NOMO-1 (cell line): ENCODE measurements at regions not wholly inside any gene's neighbourhood (a gene's known extent, or its start where the extent isn't known, plus 50 kb on each side); places are given as distances from the start of the nearest gene placed in this dataset.
"Not testable (repeated sequence)": the region's sequence is repeated elsewhere in the genome, so short reads cannot be mapped to it uniquely, and the experiment has no call there.

Experiments used
- DNase-seq, 2 experiments: peaks; one replicate each; lab custom pipeline; 2025; ENCODE audit not compliant: unreplicated experiment in 2 of 2; lab: John Stamatoyannopoulos, UW

DNA sequence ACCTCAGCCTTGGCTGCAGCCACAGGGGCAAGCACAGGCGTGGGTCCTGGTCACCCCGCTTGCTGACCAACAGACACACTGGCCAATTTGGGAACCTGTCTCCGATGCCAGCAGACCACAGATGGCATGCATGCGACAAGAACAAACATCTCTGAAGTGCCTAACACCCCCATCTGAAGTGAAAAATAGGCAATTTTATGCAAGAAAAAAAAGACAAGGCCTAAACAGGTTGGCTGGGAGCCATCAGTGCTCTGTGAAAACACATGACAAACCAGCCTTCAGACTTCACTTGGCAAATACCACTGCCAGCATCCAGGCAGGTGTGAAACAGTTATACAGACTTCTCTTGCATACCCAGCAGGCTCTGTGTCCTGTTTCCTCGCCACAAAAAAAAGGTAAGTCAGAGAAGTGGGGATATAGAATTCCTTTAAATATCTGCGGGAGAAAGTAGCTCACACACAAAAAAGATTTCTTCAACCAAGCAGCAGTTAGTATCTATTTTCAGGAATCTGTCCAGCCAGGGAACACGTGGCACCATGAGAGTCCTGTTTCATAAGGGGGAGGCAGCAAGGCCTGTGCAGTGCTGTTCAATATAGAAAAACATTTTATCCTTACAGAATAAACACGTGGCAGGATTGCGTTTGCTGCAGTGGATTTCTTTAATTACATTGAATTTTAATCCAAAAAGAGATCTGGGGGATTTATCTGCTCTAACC lies 293.4 kb upstream of the MKLN1 start:
- DNase-seq: no peak

GRCh38 chr7:131035088-131035770 lies 292.4 kb upstream of the MKLN1 start:
- DNase-seq: no peak

DNA sequence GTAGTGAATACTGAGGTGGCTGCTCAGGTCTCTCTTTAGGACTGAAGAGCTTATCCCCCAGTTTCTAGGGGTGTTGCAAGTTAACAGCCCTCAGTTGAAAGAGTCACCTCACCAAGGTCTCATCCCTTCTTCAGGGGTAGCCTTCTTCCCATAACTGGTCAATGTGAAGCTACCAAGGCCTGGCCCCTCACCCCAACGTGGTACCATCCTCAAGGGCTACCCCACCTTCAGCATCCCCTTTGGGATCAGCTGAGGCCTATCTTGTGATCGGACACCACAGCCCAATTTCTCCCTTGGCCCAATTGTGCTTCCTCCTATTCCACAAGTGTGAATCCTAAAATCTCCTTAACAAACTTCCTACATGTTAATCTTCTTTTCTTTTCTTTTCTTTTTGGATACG lies 289.5 kb upstream of the MKLN1 start:
- no peak for DNase-seq

- peak in 1 of 2 experiments; percentile 0 for DNase-seq
Observed at GRCh38 chr7:131039355-131039762, 288.3 kb upstream of the MKLN1 start.

- no peak for DNase-seq
Observed at GRCh38 chr7:131039836-131040235, 287.8 kb upstream of the MKLN1 start.

GRCh38 chr7:131040467-131040932 lies 287.2 kb upstream of the MKLN1 start:
- peak in 1 of 2 experiments; percentile 9 for DNase-seq

- not testable (repeated sequence) for DNase-seq
Observed at GRCh38 chr7:131041012-131041695, 286.5 kb upstream of the MKLN1 start.

DNA sequence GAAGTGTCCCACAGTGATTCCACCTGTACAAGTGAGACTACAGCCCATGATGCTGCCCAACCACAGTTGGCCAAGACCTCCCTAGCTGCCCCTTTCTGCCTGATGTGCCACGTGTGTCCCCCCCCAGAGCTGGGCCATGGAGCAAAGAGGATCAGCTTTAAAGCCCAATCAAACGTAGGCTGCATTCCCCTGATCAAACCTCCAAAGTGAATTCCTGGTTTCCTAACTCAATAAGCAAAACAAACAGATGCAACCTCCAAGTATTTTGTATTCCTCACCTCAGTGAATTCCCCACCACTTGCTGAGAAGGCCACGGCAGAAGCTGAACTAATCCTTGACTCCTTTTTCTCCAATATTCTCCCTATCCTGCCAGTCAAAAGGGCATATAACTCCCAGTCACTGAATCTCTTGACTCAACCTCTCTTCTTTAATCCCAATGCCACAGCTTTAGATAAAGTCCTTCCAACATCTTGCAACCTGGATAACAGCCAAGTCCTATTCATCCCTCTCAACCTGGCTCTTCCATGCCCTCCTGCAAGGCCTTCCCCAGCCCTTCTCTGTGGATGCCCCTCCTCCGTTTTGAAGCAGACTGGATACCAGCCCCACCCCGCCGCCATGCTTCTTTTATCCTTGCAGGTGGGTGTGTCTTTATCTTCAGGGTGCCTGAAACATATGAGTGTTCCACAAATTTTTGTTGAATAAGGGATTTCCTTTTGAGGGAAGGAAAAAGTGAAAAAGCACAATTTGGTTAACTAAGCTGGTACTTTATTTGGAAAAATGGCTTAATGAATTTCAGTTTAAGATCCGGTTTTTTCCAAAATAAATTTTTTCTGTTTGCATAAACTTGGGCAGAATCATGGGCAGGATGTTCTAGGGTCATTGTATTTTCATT lies 285.2 kb upstream of the MKLN1 start:
- DNase-seq: no peak

DNA sequence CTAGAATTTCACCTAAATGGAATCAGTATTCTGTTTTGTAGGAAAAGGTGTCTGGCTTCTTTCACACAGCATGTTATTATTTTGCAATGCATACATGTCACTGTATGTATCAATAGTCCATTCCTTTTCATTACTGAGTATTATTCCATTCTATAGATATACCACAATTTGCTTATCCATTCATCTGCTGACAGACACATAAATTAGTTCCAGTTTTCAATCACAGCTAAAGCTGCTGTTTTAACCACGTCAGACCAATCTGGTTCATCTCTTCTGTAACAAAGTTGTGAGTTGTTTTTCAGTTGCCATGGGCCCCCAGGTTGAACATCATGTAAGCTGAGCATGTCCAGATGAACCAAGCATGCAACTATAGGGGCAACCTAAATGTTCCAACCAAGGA lies 282.1 kb upstream of the MKLN1 start:
- no peak for DNase-seq

- DNase-seq: no peak
Observed at GRCh38 chr7:131046246-131046645, 281.4 kb upstream of the MKLN1 start.

GRCh38 chr7:131047651-131048304 lies 279.9 kb upstream of the MKLN1 start:
- no peak for DNase-seq

GRCh38 chr7:131051304-131051703 lies 276.4 kb upstream of the MKLN1 start:
- DNase-seq: no peak

- no peak for DNase-seq
Observed at GRCh38 chr7:131052285-131052904, 275.3 kb upstream of the MKLN1 start.

DNA sequence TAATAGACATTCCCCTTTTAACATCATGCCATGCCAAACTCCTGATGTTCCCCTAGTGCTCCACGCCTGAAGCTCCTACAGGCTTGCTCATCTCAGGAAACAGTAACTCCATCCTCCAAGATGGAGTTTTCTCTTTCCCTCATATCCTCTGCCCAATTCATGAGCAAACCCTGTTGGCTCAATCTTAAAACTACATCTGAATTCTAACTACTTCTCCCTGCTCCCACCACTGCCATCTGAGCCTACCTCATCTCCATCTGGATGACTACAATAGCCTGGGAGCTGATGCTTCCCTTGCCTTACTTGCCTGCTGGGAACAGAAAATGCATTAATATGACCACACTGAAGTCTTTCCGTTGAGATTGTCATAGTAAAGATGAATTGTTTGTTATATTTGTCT lies 271.7 kb upstream of the MKLN1 start:
- DNase-seq: no peak

GRCh38 chr7:131057015-131057793 lies 270.5 kb upstream of the MKLN1 start:
- no peak for DNase-seq

- DNase-seq: no peak
Observed at GRCh38 chr7:131057794-131058070, 269.9 kb upstream of the MKLN1 start.

DNA sequence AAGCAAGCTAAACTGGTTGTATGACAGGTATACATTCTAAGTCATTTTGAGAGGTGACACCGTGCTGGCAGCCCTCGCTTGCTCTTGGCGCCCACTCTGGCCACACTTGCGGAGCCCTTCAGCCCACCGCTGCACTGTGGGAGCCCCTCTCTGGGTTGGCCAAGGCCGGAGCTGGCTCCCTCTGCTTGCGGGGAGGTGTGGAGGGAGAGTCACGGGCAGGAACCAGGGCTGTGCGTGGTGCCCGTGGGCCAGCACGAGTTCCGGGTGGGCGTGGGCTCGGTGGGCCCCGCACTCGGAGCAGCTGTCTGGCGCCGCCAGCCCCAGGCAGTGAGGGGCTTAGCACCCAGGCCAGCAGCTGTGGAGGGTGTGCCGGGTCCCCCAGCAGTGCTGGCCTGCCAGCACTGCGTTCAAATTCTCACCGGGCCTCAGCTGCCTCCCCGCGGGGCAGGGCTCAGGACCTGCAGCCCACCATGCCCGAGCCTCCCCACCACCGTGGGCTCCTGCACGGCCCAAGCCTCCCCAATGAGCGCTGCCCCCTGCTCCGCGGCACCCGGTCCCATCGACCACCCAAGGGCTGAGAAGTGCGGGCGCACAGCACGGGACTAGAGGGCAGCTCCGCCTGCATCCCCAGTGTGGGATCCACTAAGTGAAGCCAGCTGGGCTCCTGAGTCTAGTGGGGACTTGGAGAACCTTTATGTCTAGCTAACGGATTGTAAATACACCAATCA lies 269.0 kb upstream of the MKLN1 start:
- not testable (repeated sequence) for DNase-seq

DNA sequence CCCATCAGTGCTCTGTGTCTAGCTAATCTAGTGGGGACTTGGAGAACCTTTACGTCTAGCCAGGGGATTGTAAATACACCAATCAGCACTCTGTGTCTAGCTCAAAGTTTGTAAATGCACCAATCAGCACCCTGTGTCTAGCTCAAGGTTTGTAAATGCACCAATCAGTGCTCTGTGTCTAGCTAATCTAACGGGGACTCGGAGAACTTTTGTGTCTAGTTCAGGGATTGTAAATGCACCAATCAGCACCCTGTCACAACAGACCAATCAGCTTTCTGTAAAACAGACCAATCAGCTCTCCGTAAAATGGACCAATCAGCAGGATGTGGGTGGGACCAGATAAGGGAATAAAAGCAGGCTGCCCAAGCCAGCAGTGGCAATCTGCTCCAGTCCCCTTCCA lies 268.3 kb upstream of the MKLN1 start:
- not testable (repeated sequence) for DNase-seq

GRCh38 chr7:131061158-131061557 lies 266.5 kb upstream of the MKLN1 start:
- no peak for DNase-seq
